NT2/D1 (cell line): ENCODE measurements at regions not wholly inside any gene's neighbourhood (a gene's known extent, or its start where the extent isn't known, plus 50 kb on each side); places are given as distances from the start of the nearest gene placed in this dataset.

Source experiments
- DNase-seq: peaks from one replicate; pipeline ENCODE4 v3.0.0-alpha.2; 2011; ENCODE audit warnings: low read depth, low spot score
- H3K27me3 ChIP-seq: 2 replicates; pipeline ENCODE4 v1.6.0; 2011; ENCODE audit warnings: mild to moderate bottlenecking; ENCODE audit not compliant: insufficient read length, insufficient read depth
- H3K36me3 ChIP-seq: 2 replicates; pipeline ENCODE4 v1.6.1; 2011; ENCODE audit warnings: mild to moderate bottlenecking, low read length, mixed read lengths; ENCODE audit not compliant: insufficient read depth, insufficient read length
- H3K4me1 ChIP-seq: 2 replicates; pipeline ENCODE4 v1.5.1; 2011; ENCODE audit not compliant: insufficient read depth, insufficient read length
- H3K4me3 ChIP-seq: 2 replicates; pipeline ENCODE4 v1.5.1; 2011; ENCODE audit warnings: low read depth; ENCODE audit not compliant: insufficient read length
- H3K9ac ChIP-seq: 2 replicates; pipeline ENCODE4 v1.6.0; 2011; ENCODE audit warnings: low read depth; ENCODE audit not compliant: insufficient read length
- H3K9me3 ChIP-seq: 2 replicates; pipeline ENCODE4 v1.5.1; 2011; ENCODE audit warnings: mild to moderate bottlenecking, low read length; ENCODE audit not compliant: insufficient read depth
- SUZ12 ChIP-seq: IDR thresholded peaks from 2 replicates; pipeline ENCODE4 v1.6.1; 2011; ENCODE audit not compliant: insufficient read length, insufficient read depth; ENCODE audit errors: extremely low read depth
- YY1 ChIP-seq: IDR thresholded peaks from 2 replicates; pipeline ENCODE4 v1.6.1; 2011; ENCODE audit not compliant: insufficient read length, insufficient read depth
- ZNF274 ChIP-seq: IDR thresholded peaks from 2 replicates; pipeline ENCODE4 v1.6.1; 2011; ENCODE audit warnings: mild to moderate bottlenecking, low read depth, low read length

DNA sequence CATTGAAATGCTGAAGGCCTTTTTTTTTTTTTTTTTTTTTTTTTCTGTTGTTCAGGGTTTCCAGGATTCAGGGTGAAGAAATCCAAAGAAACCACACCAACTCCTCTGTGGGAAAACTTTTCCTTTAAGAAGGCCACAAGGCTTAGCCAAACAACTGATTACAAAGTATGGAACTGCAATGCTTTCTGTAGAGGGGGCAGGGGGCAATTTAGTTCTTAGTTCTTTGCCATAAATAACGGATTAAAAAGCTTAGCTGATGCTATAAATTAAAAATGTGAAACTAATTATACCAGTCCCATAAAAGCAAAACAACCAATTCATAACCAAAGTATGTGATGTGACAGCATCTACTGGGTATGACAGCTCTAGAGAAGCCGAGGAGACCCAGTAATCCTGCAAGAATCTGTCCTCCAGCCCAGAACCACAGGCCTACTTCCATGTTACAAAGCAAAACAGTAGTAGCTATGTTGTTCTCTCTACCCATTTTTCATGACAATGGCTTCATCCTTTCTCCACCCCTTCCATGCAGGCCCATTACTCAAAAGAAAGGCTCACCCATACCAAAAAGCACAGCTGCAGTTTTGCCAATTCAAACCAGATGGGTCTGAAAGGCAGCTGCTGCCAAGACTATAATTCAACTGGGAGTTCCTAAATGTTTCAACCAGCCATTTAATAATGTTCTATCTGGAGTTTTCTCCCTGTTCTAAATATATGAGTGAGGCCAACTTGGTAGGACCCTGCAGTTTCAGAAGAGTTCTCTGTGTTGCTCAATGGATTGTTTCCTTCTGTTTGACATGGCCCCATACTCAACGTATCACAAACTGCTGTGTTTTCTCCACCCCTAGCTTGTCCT lies 167.1 kb upstream of the ZFHX3 start:
- Histone ChIP-seq H3K9ac (no peak overlapping the region), H3K4me1 (no peaks in the 10 kb centered on the region), H3K36me3 (no peaks in the 10 kb centered on the region), H3K9me3 (peaks cover 11% of the 10 kb centered on the region; the same call in 1 of the 2 replicates), H3K4me3 (no peak overlapping the region), H3K27me3 (no peaks in the 10 kb centered on the region)
- peak; percentile 48 for DNase-seq
- TF ChIP-seq YY1: no peak
- no peak for TF ChIP-seq ZNF274
- no peak for TF ChIP-seq SUZ12

DNA sequence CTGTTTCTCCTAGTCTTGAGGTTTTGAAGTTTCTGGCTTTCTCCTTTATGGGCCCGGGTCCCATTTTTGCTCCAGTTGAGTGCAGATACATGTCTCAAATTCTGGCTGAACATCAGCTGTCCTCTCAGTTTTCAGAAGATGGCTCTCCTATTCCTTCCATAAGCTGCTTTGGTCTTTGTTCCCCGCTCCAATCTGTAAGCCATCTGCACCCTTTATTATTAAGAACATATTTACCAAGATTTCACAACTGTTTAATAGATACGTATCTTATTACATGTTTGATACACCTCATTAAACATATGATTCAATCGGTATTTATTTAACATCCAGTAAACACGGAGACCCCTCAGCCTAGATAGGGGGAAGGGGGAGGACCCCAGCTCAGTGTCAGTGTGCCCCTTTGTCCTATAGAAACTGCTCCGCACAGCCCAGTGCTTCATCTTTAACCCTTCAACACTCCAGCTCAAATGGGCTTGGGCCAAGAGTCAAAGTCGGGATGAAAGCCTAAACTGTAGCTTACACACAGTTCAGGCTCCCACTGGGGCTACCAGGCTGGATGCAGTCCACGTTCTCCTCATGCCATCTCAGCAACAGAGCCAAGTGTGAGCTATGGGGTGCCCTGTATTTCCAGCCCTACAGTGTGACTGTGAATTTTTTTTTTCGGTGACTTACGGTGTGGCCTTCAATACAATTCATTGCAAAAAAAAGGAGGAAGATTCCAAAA lies 166.0 kb upstream of the ZFHX3 start:
- no peak overlapping the region for H3K4me3 ChIP-seq
- H3K36me3 ChIP-seq: no peaks in the 10 kb centered on the region
- no peaks in the 10 kb centered on the region for H3K27me3 ChIP-seq
- no peak for TF ChIP-seq YY1
- no peak for TF ChIP-seq SUZ12
- TF ChIP-seq ZNF274: no peak
- DNase-seq: no peak
- peaks cover 17% of the 10 kb centered on the region for H3K9me3 ChIP-seq
- H3K9ac ChIP-seq: no peak overlapping the region
- H3K4me1 ChIP-seq: no peaks in the 10 kb centered on the region

DNA sequence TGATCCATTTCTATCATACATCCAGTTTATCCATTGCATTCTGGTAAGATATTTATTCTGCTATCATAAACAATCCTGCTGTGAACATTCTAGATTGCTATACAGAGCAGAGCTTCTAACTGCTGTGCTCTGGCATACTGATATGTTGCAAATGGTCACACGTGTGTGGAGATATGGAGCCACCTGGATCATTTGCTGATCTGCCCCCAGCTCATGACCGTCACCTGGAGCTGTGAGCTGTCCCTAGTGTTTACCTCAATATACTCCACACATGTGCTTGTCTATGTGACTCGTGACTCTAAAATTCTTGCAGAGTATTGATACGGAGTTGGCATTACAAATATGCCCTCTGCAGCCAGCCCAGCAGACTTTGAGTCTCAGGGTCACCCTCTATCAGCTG lies 164.5 kb upstream of the ZFHX3 start:
- H3K27me3 ChIP-seq: no peaks in the 10 kb centered on the region
- no peaks in the 10 kb centered on the region for H3K36me3 ChIP-seq
- DNase-seq: no peak
- H3K4me3 ChIP-seq: no peak overlapping the region
- peaks cover 19% of the 10 kb centered on the region for H3K9me3 ChIP-seq
- no peaks in the 10 kb centered on the region for H3K4me1 ChIP-seq
- TF ChIP-seq ZNF274 (no peak), SUZ12 (no peak), YY1 (no peak)
- no peak overlapping the region for H3K9ac ChIP-seq

DNA sequence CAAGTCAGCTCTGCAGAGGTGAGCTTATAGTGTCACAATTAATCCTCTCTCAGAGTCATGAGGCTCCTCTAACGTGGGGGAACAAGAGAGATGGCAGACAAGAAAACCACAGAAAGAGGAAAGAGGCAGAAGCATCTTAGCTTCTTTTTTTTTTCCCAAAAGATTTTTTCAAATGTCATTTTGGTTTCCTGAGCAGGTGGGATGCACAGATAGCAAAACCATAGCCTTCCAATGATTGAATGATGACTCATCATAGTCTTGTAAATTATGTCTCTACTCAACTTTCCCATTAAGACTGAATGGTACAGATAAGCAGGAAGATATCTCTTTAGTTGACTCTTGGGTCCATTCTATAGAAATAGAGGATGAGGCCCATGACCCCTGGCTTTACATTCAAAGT lies 162.8 kb upstream of the ZFHX3 start:
- TF ChIP-seq YY1: no peak
- TF ChIP-seq ZNF274: no peak
- TF ChIP-seq SUZ12: no peak
- H3K9ac ChIP-seq: no peak overlapping the region
- peaks cover 11% of the 10 kb centered on the region for H3K9me3 ChIP-seq
- H3K36me3 ChIP-seq: no peaks in the 10 kb centered on the region
- no peak overlapping the region for H3K4me3 ChIP-seq
- no peak for DNase-seq
- H3K27me3 ChIP-seq: no peaks in the 10 kb centered on the region
- no peaks in the 10 kb centered on the region for H3K4me1 ChIP-seq

DNA sequence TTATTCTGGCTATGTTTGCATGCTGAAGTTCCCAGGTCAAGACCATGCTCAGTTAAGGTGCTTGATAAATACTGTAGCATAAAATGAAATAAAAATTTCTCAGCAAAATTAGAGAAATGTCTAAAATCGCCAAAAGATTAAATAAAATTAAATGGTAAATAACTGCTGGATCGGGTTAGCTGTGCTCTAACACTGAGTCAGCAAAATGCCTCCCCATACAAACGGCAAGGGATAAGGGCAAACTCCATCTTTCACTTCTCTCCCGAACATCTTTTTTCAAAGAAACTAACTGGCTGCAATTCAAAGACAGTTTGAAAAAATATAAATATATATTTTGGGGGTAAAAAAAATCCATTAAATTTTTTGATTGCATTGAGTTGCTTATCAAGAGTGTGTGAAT lies 162.2 kb upstream of the ZFHX3 start:
- Histone ChIP-seq H3K27me3 (no peaks in the 10 kb centered on the region), H3K9ac (no peak overlapping the region), H3K36me3 (no peaks in the 10 kb centered on the region), H3K9me3 (peaks cover 8% of the 10 kb centered on the region), H3K4me3 (no peak overlapping the region), H3K4me1 (no peaks in the 10 kb centered on the region)
- no peak for TF ChIP-seq ZNF274
- TF ChIP-seq SUZ12: no peak
- no peak for TF ChIP-seq YY1
- no peak for DNase-seq

DNA sequence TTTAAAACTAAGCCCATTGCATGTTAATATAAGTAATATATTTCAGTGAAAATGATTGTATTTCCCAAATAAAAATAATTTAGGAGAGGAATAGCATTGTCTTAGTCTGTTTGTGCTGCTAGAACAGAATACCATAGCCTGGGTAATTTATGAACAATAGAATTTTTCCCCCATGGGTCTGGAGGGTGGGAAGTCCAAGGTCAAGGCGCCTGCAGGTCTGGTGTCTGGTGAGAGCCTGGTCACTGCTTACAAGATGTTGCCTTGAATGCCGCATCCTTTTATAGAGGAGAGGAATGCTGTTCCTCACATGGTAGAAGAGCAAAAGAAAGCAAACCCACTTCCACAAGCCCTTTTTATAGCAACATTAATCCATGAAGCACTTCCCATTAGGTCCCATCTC lies 161.3 kb upstream of the ZFHX3 start:
- peaks cover 8% of the 10 kb centered on the region for H3K9me3 ChIP-seq
- TF ChIP-seq YY1 (no peak), ZNF274 (no peak), SUZ12 (no peak)

DNA sequence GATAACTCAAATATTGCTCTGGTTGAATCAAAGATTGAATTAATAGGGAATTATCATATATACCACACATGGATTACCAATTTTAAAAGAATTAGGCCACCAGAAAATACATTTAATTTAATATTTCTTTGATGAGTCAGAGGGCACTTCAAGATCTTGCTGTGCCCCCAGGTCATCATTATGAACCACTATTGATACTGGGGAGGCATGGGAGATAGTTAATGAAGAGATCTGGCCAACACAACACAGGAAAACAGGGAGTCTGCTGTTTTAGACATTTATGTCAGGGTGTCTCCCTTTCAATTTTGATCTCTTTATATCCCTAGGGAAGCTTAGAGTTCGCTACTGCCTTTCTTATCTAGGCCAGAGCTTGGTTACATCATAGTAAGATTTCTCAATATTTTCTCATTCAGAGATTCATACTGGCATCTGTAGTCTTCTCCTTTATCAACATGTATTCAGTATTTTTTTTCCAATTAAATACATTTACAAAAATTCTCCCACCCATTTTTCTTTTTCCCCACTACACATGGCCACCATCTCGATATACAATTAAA lies 158.3 kb upstream of the ZFHX3 start:
- no peaks in the 10 kb centered on the region for H3K27me3 ChIP-seq
- peaks cover 11% of the 10 kb centered on the region for H3K9me3 ChIP-seq

More for the DNA sequence above, 161.3 kb upstream of the ZFHX3 start:
- H3K9ac ChIP-seq: no peak overlapping the region
- no peak for DNase-seq
- H3K27me3 ChIP-seq: no peaks in the 10 kb centered on the region
- no peaks in the 10 kb centered on the region for H3K4me1 ChIP-seq
- H3K4me3 ChIP-seq: no peak overlapping the region
- H3K36me3 ChIP-seq: no peaks in the 10 kb centered on the region

More for the DNA sequence above, 158.3 kb upstream of the ZFHX3 start:
- TF ChIP-seq ZNF274 (no peak), SUZ12 (no peak), YY1 (no peak)
- Histone ChIP-seq H3K9ac (no peak overlapping the region), H3K4me3 (no peak overlapping the region), H3K4me1 (no peaks in the 10 kb centered on the region), H3K36me3 (no peaks in the 10 kb centered on the region)
- no peak for DNase-seq
